Endothelial cell of umbilical vein (primary cell): ENCODE measurements at regions not wholly inside any gene's neighbourhood (a gene's known extent, or its start where the extent isn't known, plus 50 kb on each side); places are given as distances from the start of the nearest gene placed in this dataset.

ENCODE experiments used
- BruUV-seq: library from RNA; stranded (reverse); fragments of 400-500 nt; replicated peaks from 2 replicates; lab custom pipeline; 2021; lab: Mats Ljungman, UMichigan
- CTCF ChIA-PET: fragments of 300-600, 350-600 bp; sonication (Branson Sonifier 250); formaldehyde crosslinking; loops from one replicate; lab custom pipeline; 2021; ENCODE audit warnings: antibody characterized with exemption, inconsistent platforms; lab: Charles Lee
- POLR2A ChIA-PET: fragments of 300-600, 350-600 bp; sonication (Branson Sonifier 250); formaldehyde crosslinking; loops from one replicate; lab custom pipeline; 2021; ENCODE audit warnings: antibody characterized with exemption, inconsistent platforms; lab: Charles Lee
- DNase-seq: peaks from one replicate; pipeline ENCODE4 v3.0.0-alpha.2; 2011; ENCODE audit warnings: low read depth, low spot score
- FAIRE-seq: peaks from 2 replicates; lab custom pipeline; 2011; peaks lifted over from hg19 to GRCh38; lab: Jason Lieb, UNC
- H2AFZ ChIP-seq: 2 replicates; pipeline ENCODE4 v1.6.0; 2012; ENCODE audit warnings: low read depth, low read length, control low read depth, inconsistent platforms
- H3K27ac ChIP-seq: 2 replicates; pipeline ENCODE4 v1.5.1; 2011; ENCODE audit warnings: low read depth, mild to moderate bottlenecking, control low read depth, low read length, moderate library complexity; ENCODE audit not compliant: insufficient read depth
- H3K27me3 ChIP-seq, 2 experiments: 2 replicates each; pipeline versions ENCODE4 v1.6.0 to v1.6.1; 2011; ENCODE audit warnings: low read length in 2 of 2, mixed read lengths in 1 of 2; ENCODE audit not compliant: control insufficient read depth in 2 of 2, insufficient read depth in 2 of 2
- H3K36me3 ChIP-seq, 2 experiments: 2 replicates in 1 of 2; 3 replicates in 1 of 2; pipeline ENCODE4 v1.5.1; 2011; ENCODE audit warnings: low read length in 2 of 2, mild to moderate bottlenecking in 1 of 2, moderate library complexity in 1 of 2; ENCODE audit not compliant: control insufficient read depth in 2 of 2, insufficient read depth in 2 of 2; ENCODE audit errors: extremely low read depth in 1 of 2
- H3K4me1 ChIP-seq: 3 replicates; pipeline ENCODE4 v1.5.1; 2011; ENCODE audit warnings: mild to moderate bottlenecking, low read length; ENCODE audit not compliant: control insufficient read depth, insufficient read depth; ENCODE audit errors: extremely low read depth
- H3K4me2 ChIP-seq: 2 replicates; pipeline ENCODE4 v1.6.1; 2011; ENCODE audit warnings: low read length, control low read depth, mixed read lengths; ENCODE audit not compliant: insufficient read depth
- H3K4me3 ChIP-seq, 3 experiments: fragments of 200-600 bp in 1 of 3; sonication (generic), shearing (Covaris generic) in 1 of 3; replicated peaks in 1 of 3; 2 replicates each; pipeline ENCODE4 v1.5.1; 2011 to 2016; ENCODE audit warnings: control low read depth in 3 of 3, low read length in 3 of 3, mild to moderate bottlenecking in 2 of 3, inconsistent platforms in 1 of 3, low read depth in 1 of 3, moderate library complexity in 1 of 3; ENCODE audit not compliant: insufficient read depth in 1 of 3
- H3K79me2 ChIP-seq: 2 replicates; pipeline ENCODE4 v1.6.0; 2012; ENCODE audit warnings: low read length, inconsistent platforms; ENCODE audit not compliant: control insufficient read depth, insufficient read depth
- H3K9ac ChIP-seq: replicated peaks from 2 replicates; pipeline ENCODE3; 2011; ENCODE audit warnings: low read length, control low read depth; ENCODE audit not compliant: insufficient read depth; ENCODE audit errors: extremely low read depth
- H3K9me1 ChIP-seq: replicated peaks from 3 replicates; pipeline ENCODE4 v1.6.0; 2011; ENCODE audit warnings: mild to moderate bottlenecking, low read length; ENCODE audit not compliant: control insufficient read depth, insufficient read depth; ENCODE audit errors: extremely low read depth
- H3K9me3 ChIP-seq: replicated peaks from 2 replicates; pipeline ENCODE4 v1.5.1; 2012; ENCODE audit warnings: low read length, inconsistent platforms; ENCODE audit not compliant: control insufficient read depth, insufficient read depth
- H4K20me1 ChIP-seq: replicated peaks from 2 replicates; pipeline ENCODE3; 2011; ENCODE audit warnings: mild to moderate bottlenecking, low read length; ENCODE audit not compliant: control insufficient read depth, insufficient read depth; ENCODE audit errors: extremely low read depth
- FOS ChIP-seq: IDR thresholded peaks from 2 replicates; pipeline ENCODE4 v1.6.1; 2011; ENCODE audit warnings: mild to moderate bottlenecking, low read length, moderate library complexity, borderline replicate concordance; ENCODE audit not compliant: insufficient read depth
- GATA2 ChIP-seq: IDR thresholded peaks from 2 replicates; pipeline ENCODE4 v1.7.0; 2011; ENCODE audit warnings: low read depth, mild to moderate bottlenecking, moderate library complexity, mixed read lengths, low read length; ENCODE audit not compliant: insufficient read length, insufficient read depth
- JUN ChIP-seq: IDR thresholded peaks from 2 replicates; pipeline ENCODE4 v1.6.1; 2011; ENCODE audit warnings: borderline replicate concordance, low read depth; ENCODE audit not compliant: insufficient read length, insufficient read depth
- MYC ChIP-seq: IDR thresholded peaks from one replicate; pipeline ENCODE4 v1.6.1; 2011; ENCODE audit warnings: mild to moderate bottlenecking, low read depth, low read length
- dilution Hi-C: fragments of 300-500 bp; cut with MboI; formaldehyde crosslinking; loops from one replicate; pipeline ENCODE4 v1.15.0; 2019; ENCODE audit warnings: low sequenced_read_pairs; ENCODE audit not compliant: extremely low pct_ligation_motif_present
- intact Hi-C: fragments of 100-400 bp; cut with micrococcal nuclease; formaldehyde crosslinking; loops from one replicate; pipeline ENCODE4 v1.10.0; 2022
- TF ChIP-seq, protein P1 (sequence below): IDR thresholded peaks from 2 replicates; pipeline ENCODE4 v1.6.1; 2011; ENCODE audit not compliant: insufficient read depth, insufficient read length
- TF ChIP-seq, protein P2 (sequence below), 2 donors: IDR thresholded peaks; 1 replicate in 1 of 2; 2 replicates in 1 of 2; pipeline ENCODE4 v1.5.1; 2011; ENCODE audit warnings: low read length in 2 of 2, mild to moderate bottlenecking in 2 of 2, moderate library complexity in 2 of 2, control low read depth in 1 of 2, inconsistent platforms in 1 of 2, low read depth in 1 of 2; ENCODE audit not compliant: insufficient read depth in 1 of 2; ENCODE audit errors: extremely low read depth in 1 of 2

DNA sequence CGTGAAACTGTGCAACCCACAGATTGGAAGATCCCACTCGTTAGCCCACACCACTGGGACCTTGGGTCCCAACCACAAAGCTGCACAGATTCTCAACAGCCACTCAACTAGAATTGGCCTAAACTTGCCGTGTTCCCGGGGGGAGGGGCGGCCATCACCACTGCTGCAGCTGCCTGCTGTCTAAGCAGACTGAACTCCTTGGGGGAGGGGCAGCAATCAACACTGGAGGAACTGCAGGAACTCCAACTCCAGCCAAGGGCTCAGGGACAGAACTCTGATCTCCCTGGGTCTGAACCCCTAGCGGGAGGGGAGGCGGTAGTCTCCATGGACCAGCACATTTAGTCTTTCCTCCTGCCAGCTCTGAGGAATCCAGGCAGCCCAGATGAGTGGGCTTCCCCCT lies 205.9 kb downstream of the RSL24D1 start:
- no peaks in the 10 kb centered on the region for H3K9me3 ChIP-seq
- ChIA-PET POLR2A (no interaction called here), CTCF (no interaction called here)
- no peaks in the 10 kb centered on the region for H3K36me3 ChIP-seq
- no peak overlapping the region for H3K9ac ChIP-seq
- intact Hi-C loops (no loop called here), dilution Hi-C loops (no loop called here)
- H4K20me1 ChIP-seq, result no peaks in the 10 kb centered on the region
- H3K27me3 ChIP-seq, result no peaks in the 10 kb centered on the region
- no peak for FAIRE-seq
- H3K9me1 ChIP-seq, result no peaks in the 10 kb centered on the region
- no peak for DNase-seq
- no peaks in the 10 kb centered on the region for H3K4me1 ChIP-seq
- no peak overlapping the region for H3K27ac ChIP-seq
- TF ChIP-seq MYC (no peak), FOS (no peak), JUN (no peak), GATA2 (no peak)
- TF ChIP-seq, protein P1, sequence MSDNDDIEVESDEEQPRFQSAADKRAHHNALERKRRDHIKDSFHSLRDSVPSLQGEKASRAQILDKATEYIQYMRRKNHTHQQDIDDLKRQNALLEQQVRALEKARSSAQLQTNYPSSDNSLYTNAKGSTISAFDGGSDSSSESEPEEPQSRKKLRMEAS, result no peak
- H3K79me2 ChIP-seq, result no peaks in the 10 kb centered on the region
- H3K4me2 ChIP-seq, result no peak overlapping the region
- no peak overlapping the region for H2AFZ ChIP-seq
- BruUV-seq, result no TSS peak
- no peak overlapping the region for H3K4me3 ChIP-seq

DNA sequence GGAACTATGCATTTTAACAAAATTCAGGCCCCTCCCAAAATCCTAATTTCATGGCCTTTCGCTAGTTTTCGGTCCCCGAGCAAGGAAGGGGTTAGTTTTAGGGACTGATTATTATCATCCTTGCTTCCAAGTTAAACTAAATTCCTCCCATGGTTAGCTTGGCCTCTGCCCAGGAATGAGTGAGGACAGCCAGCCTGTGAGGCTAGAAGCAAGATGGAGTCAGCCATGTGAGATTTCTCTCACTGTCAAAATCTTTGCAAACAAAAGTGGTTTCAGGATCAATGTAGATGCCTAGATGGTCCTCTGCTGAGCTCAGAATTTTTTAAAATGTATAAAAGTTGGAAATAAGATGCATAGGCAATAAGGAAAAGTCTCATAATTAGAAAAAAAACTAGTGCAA lies 208.9 kb downstream of the RSL24D1 start:
- H3K9me1 ChIP-seq, result no peaks in the 10 kb centered on the region
- no peak overlapping the region for H3K4me3 ChIP-seq
- no peak for DNase-seq
- dilution Hi-C loops, result no loop called here
- H3K79me2 ChIP-seq, result no peaks in the 10 kb centered on the region
- no peaks in the 10 kb centered on the region for H3K4me1 ChIP-seq
- ChIA-PET POLR2A (no interaction called here), CTCF (no interaction called here)
- no peak overlapping the region for H3K9ac ChIP-seq
- H3K4me2 ChIP-seq, result no peak overlapping the region
- no peaks in the 10 kb centered on the region for H4K20me1 ChIP-seq
- H2AFZ ChIP-seq, result no peak overlapping the region
- TF ChIP-seq, protein P2, sequence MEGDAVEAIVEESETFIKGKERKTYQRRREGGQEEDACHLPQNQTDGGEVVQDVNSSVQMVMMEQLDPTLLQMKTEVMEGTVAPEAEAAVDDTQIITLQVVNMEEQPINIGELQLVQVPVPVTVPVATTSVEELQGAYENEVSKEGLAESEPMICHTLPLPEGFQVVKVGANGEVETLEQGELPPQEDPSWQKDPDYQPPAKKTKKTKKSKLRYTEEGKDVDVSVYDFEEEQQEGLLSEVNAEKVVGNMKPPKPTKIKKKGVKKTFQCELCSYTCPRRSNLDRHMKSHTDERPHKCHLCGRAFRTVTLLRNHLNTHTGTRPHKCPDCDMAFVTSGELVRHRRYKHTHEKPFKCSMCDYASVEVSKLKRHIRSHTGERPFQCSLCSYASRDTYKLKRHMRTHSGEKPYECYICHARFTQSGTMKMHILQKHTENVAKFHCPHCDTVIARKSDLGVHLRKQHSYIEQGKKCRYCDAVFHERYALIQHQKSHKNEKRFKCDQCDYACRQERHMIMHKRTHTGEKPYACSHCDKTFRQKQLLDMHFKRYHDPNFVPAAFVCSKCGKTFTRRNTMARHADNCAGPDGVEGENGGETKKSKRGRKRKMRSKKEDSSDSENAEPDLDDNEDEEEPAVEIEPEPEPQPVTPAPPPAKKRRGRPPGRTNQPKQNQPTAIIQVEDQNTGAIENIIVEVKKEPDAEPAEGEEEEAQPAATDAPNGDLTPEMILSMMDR (IDR thresholded peaks at IDR 0.05; ENCODE audit: extremely low read depth in 1 of 2, insufficient read depth in 1 of 2, low read depth in 1 of 2, low read length in 2 of 2), result no peak
- no peak overlapping the region for H3K27ac ChIP-seq
- no peak for FAIRE-seq
- H3K9me3 ChIP-seq, result no peaks in the 10 kb centered on the region
- H3K27me3 ChIP-seq, result no peaks in the 10 kb centered on the region
- BruUV-seq, result no TSS peak
- intact Hi-C loops, result no loop called here
- no peaks in the 10 kb centered on the region for H3K36me3 ChIP-seq
